HepG2 (cell line): ENCODE measurements at regions not wholly inside any gene's neighbourhood (a gene's known extent, or its start where the extent isn't known, plus 50 kb on each side); places are given as distances from the start of the nearest gene placed in this dataset.
"Not testable (repeated sequence)": the region's sequence is repeated elsewhere in the genome, so short reads cannot be mapped to it uniquely, and the experiment has no call there.

Experiments
- ATAC-seq: fragments of 200-7000 bp; cut with Tn5 transposase; 3 replicates; pipeline ENCODE4 v1.9.1; 2020; ENCODE audit warnings: mild to moderate bottlenecking, moderate library complexity
- BruUV-seq: library from RNA; stranded (reverse); fragments of 400-500 nt; replicated peaks from 2 replicates; lab custom pipeline; 2021; lab: Mats Ljungman, UMichigan
- CTCF ChIA-PET: fragments of 300-600 bp; formaldehyde crosslinking; extraction: SDS; loops from one replicate; lab custom pipeline; 2021; ENCODE audit warnings: low total read pairs, inconsistent platforms, low intra/inter-chr PET ratio; lab: Yijun Ruan, JAX
- POLR2A ChIA-PET: fragments of 350-600 bp; sonication (Branson Sonifier 250); formaldehyde crosslinking; loops from one replicate; lab custom pipeline; 2020; ENCODE audit warnings: antibody characterized with exemption, inconsistent platforms; lab: Yijun Ruan, JAX
- DNase-seq: peaks from one replicate; pipeline ENCODE4 v3.0.0-alpha.2; 2015; ENCODE audit warnings: low spot score
- FAIRE-seq: peaks from 3 replicates; lab custom pipeline; 2011; peaks lifted over from hg19 to GRCh38; lab: Jason Lieb, UNC
- H2AFZ ChIP-seq: one replicate; pipeline ENCODE4 v1.6.1; 2011; ENCODE audit warnings: low read length, inconsistent platforms
- H3K27ac ChIP-seq: fragments of 300-600 bp; 3 replicates; pipeline ENCODE4 v1.8.0; 2011; ENCODE audit warnings: mixed run types, mild to moderate bottlenecking, mixed read lengths, low read length, inconsistent platforms; ENCODE audit not compliant: insufficient read depth; ENCODE audit errors: extremely low read length
- H3K27me3 ChIP-seq, 2 experiments: fragments of 200-600 bp in 1 of 2; 2 replicates in 1 of 2; 3 replicates in 1 of 2; pipeline versions ENCODE4 v1.6.0 to v1.8.0; 2011; ENCODE audit warnings: low read length in 2 of 2, mild to moderate bottlenecking in 2 of 2, moderate library complexity in 2 of 2, inconsistent platforms in 1 of 2; ENCODE audit not compliant: insufficient read depth in 2 of 2, control insufficient read depth in 1 of 2
- H3K36me3 ChIP-seq, 2 experiments: fragments of 200-600 bp in 1 of 2; replicated peaks in 1 of 2; 2 replicates in 1 of 2; 3 replicates in 1 of 2; pipeline versions ENCODE4 v1.5.1 to v1.8.0; 2011; ENCODE audit warnings: low read length in 2 of 2, inconsistent platforms in 1 of 2; ENCODE audit not compliant: insufficient read depth in 2 of 2, control insufficient read depth in 1 of 2
- H3K4me1 ChIP-seq: 2 replicates; pipeline ENCODE4 v1.5.1; 2012; ENCODE audit warnings: low read length, inconsistent platforms; ENCODE audit not compliant: insufficient read depth
- H3K4me2 ChIP-seq: 2 replicates; pipeline ENCODE4 v1.6.0; 2011; ENCODE audit warnings: low read depth, low read length, inconsistent platforms
- H3K4me3 ChIP-seq, 3 experiments: fragments of 200-600 bp in 1 of 3; sonication (generic), shearing (Covaris generic) in 1 of 3; replicated peaks in 1 of 3; 2 replicates each; pipeline ENCODE4 v1.5.1; 2011 to 2016; ENCODE audit warnings: low read length in 3 of 3, inconsistent platforms in 2 of 3, low read depth in 2 of 3, mild to moderate bottlenecking in 2 of 3, control low read depth in 1 of 3, mixed read lengths in 1 of 3; ENCODE audit not compliant: insufficient read depth in 1 of 3
- H3K79me2 ChIP-seq: one replicate; pipeline ENCODE4 v1.6.1; 2011; ENCODE audit warnings: low read length, inconsistent platforms; ENCODE audit not compliant: insufficient read depth
- H3K9ac ChIP-seq: 2 replicates; pipeline ENCODE4 v1.6.0; 2011; ENCODE audit warnings: mild to moderate bottlenecking, low read depth, low read length, inconsistent platforms; ENCODE audit not compliant: insufficient read depth
- H3K9me3 ChIP-seq: 2 replicates; pipeline ENCODE4 v1.5.1; 2012; ENCODE audit warnings: mild to moderate bottlenecking, low read length
- H4K20me1 ChIP-seq: 2 replicates; pipeline ENCODE4 v1.6.0; 2011; ENCODE audit warnings: inconsistent platforms, mild to moderate bottlenecking, low read length, moderate library complexity; ENCODE audit not compliant: insufficient read depth
- FOXJ3 ChIP-seq: sonication (generic); formaldehyde crosslinking; IDR thresholded peaks from 2 replicates; pipeline ENCODE4 v1.4.0; 2020; ENCODE audit warnings: missing genetic modification reagents, mild to moderate bottlenecking, borderline replicate concordance
- GFI1 ChIP-seq: sonication (generic); formaldehyde crosslinking; IDR thresholded peaks from 2 replicates; pipeline ENCODE4 v1.5.0; 2020; ENCODE audit warnings: missing genetic modification reagents, mild to moderate bottlenecking, borderline replicate concordance
- NCOA2 ChIP-seq: sonication (generic); formaldehyde crosslinking; IDR thresholded peaks from 2 replicates; pipeline ENCODE4 v1.8.0; 2022; ENCODE audit warnings: inconsistent platforms
- SOX13 ChIP-seq, 3 experiments: fragments of 450-650 bp in 1 of 3; sonication (generic) in 1 of 3; formaldehyde crosslinking in 1 of 3; IDR thresholded peaks in 2 of 3; conservative IDR thresholded peaks in 1 of 3; 2 replicates each; pipeline versions ENCODE4 v1.5.0 to v1.6.1; 2016 to 2020; ENCODE audit warnings: antibody characterized with exemption in 1 of 3, mild to moderate bottlenecking in 1 of 3, missing compliant biosample characterization in 1 of 3, missing genetic modification reagents in 1 of 3, moderate library complexity in 1 of 3
- SOX5 ChIP-seq: IDR thresholded peaks from 2 replicates; pipeline ENCODE4 v1.6.1; 2016; ENCODE audit warnings: borderline replicate concordance
- ZMYM4 ChIP-seq: sonication (generic); formaldehyde crosslinking; IDR thresholded peaks from 2 replicates; pipeline ENCODE4 v1.8.1; 2023; ENCODE audit warnings: mild to moderate bottlenecking, missing genetic modification reagents
- ZNF362 ChIP-seq: sonication (generic); formaldehyde crosslinking; IDR thresholded peaks from 2 replicates; pipeline ENCODE4 v1.4.0; 2020; ENCODE audit warnings: missing genetic modification reagents, mild to moderate bottlenecking, borderline replicate concordance
- ZNF512B ChIP-seq: sonication (generic); formaldehyde crosslinking; IDR thresholded peaks from 2 replicates; pipeline ENCODE4 v1.5.1; 2020; ENCODE audit warnings: missing genetic modification reagents, mild to moderate bottlenecking, borderline replicate concordance
- ZNF629 ChIP-seq: sonication (generic); formaldehyde crosslinking; conservative IDR thresholded peaks from 2 replicates; pipeline ENCODE4 v1.5.0; 2020; ENCODE audit warnings: missing genetic modification reagents
- WGBS: methylation state at CpG from one replicate; pipeline ENCODE4 v1.1.6; 2017; ENCODE audit warnings: low lambda C conversion rate; 5-methylcytosine and 5-hydroxymethylcytosine counted together
- in situ Hi-C: cut with HindIII; loops from 2 replicates; pipeline ENCODE4 v1.10.0; 2017; ENCODE audit warnings: low pct_unique_long_range_greater_than_20kb; ENCODE audit not compliant: extremely low pct_ligation_motif_present
- intact Hi-C: fragments of 100-400 bp; cut with micrococcal nuclease; formaldehyde crosslinking; loops from one replicate; pipeline ENCODE4 v1.10.0; 2022; ENCODE audit not compliant: unreplicated experiment

GRCh38 chr10:28177944-28178637 is 124.8 kb downstream of the MPP7 start:
- Histone ChIP-seq H3K79me2 (no peaks in the 10 kb centered on the region), H3K4me2 (peak overlapping the region; percentile 54), H3K9ac (peak overlapping the region; percentile 26; the same call in 1 of the 2 replicates), H2AFZ (peak overlapping the region; percentile 81), H3K4me1 (peaks cover 27% of the 10 kb centered on the region)
- CTCF ChIA-PET: interaction anchor here (1.4 to 2.7 kb wide), 2 partner anchors 394 to 436 kb away, joined by 5 to 14 read pairs; no protein-coding TSS in a partner anchor
- 60% methylated on average over 4 of the region's 4 CpGs for WGBS
- no peak for TF ChIP-seq ZNF512B
- TF ChIP-seq ZNF629 (CRISPR knock-in tag): 0 out of 2 replicates have a peak, but pooled peaks have one; percentile 17
- TF ChIP-seq, all 625 proteins: peak for 1
- H3K4me3 ChIP-seq: peak overlapping the region; percentile 2 to 29 (median 15); a peak in 1 of 6 replicates
- in situ Hi-C loops (loop anchor here (5.0 kb wide), 1 partner anchor 436 kb away; no protein-coding TSS in a partner anchor), intact Hi-C loops (loop anchor here (5.0 kb wide), 1 partner anchor 204 kb away; no protein-coding TSS in a partner anchor)
- 0 out of 2 replicates have a peak, but pooled peaks cover 10% of the 10 kb centered on the region for H4K20me1 ChIP-seq
- POLR2A ChIA-PET: no interaction called here
- no peaks in the 10 kb centered on the region; a peak in 1 of 5 replicates for H3K27me3 ChIP-seq
- no peak for DNase-seq
- no TSS peak for BruUV-seq
- no peak for FAIRE-seq
- no peaks in the 10 kb centered on the region for H3K36me3 ChIP-seq
- no peak overlapping the region for H3K27ac ChIP-seq
- ATAC-seq: no peak
- H3K9me3 ChIP-seq: no peaks in the 10 kb centered on the region

- H3K27me3 ChIP-seq; BruUV-seq; H3K9ac ChIP-seq; H3K27ac ChIP-seq; H4K20me1 ChIP-seq; H3K9me3 ChIP-seq; H3K4me3 ChIP-seq; H3K79me2 ChIP-seq; H2AFZ ChIP-seq; H3K36me3 ChIP-seq; CTCF ChIA-PET; H3K4me2 ChIP-seq; FAIRE-seq; POLR2A ChIA-PET; TF ChIP-seq SOX13 (IDR thresholded peaks at IDR 0.05): not testable (repeated sequence)
- ATAC-seq: peak; percentile 60
- in situ Hi-C loops (loop anchor here (5.0 kb wide), 1 partner anchor 434 kb away; no protein-coding TSS in a partner anchor), intact Hi-C loops (loop anchor here (5.0 kb wide), 1 partner anchor 206 kb away; no protein-coding TSS in a partner anchor)
- DNase-seq: peak; percentile 36
- 12% methylated on average over 4 of the region's 4 CpGs for WGBS
- peaks cover 27% of the 10 kb centered on the region for H3K4me1 ChIP-seq
- TF ChIP-seq FOXJ3 (CRISPR knock-in tag): peak; percentile 55; the same call in 1 of the 2 replicates
- TF ChIP-seq NCOA2 (CRISPR knock-in tag): 0 out of 2 replicates have a peak, but pooled peaks have one; percentile 18
- TF ChIP-seq SOX13 (CRISPR knock-in tag; conservative IDR thresholded peaks at IDR 0.05 in 1 of 2, IDR thresholded peaks at IDR 0.05 in 1 of 2): peak in 1 of 2 experiments; percentile 36; a peak in 1 of 4 replicates
- peak; percentile 15; the same call in 1 of the 2 replicates for TF ChIP-seq SOX5 (CRISPR knock-in tag)
- peak; percentile 77 for TF ChIP-seq ZNF362 (CRISPR knock-in tag)
- peak; percentile 46; the same call in 1 of the 2 replicates for TF ChIP-seq ZMYM4 (CRISPR knock-in tag)
- peak; percentile 48; the same call in 1 of the 2 replicates for TF ChIP-seq GFI1 (CRISPR knock-in tag)
These were observed 126.4 kb downstream of the MPP7 start for GRCh38 chr10:28176498-28176897.
